SK-N-SH (cell line): ENCODE measurements at regions not wholly inside any gene's neighbourhood (a gene's known extent, or its start where the extent isn't known, plus 50 kb on each side); places are given as distances from the start of the nearest gene placed in this dataset.

Experiments used
- CTCF ChIA-PET: fragments of 300-600, 350-600 bp; formaldehyde crosslinking; extraction: SDS; loops from one replicate; lab custom pipeline; 2021; lab: Yijun Ruan, JAX
- POLR2A ChIA-PET: fragments of 350-600 bp; sonication (Branson Sonifier 250); formaldehyde crosslinking; extraction: SDS; loops from one replicate; lab custom pipeline; 2020; ENCODE audit warnings: antibody characterized with exemption, inconsistent platforms; lab: Yijun Ruan, JAX
- DNase-seq: peaks from one replicate; pipeline ENCODE4 v3.0.0; 2012
- H2AFZ ChIP-seq: fragments of 200-600 bp; sonication (generic); 2 replicates; pipeline ENCODE4 v1.8.1; 2016; ENCODE audit warnings: antibody characterized with exemption, mild to moderate bottlenecking, low read depth
- H3F3A ChIP-seq: fragments of 200-600 bp; sonication (generic); replicated peaks from 2 replicates; pipeline ENCODE3; 2016; ENCODE audit warnings: antibody characterized with exemption, mild to moderate bottlenecking; ENCODE audit not compliant: insufficient read depth
- H3K27ac ChIP-seq, 2 experiments: fragments of 200-500 bp in 1 of 2; fragments of 200-600 bp in 1 of 2; sonication (Bioruptor generic) in 1 of 2; sonication (generic), shearing (Covaris generic) in 1 of 2; 2 replicates each; pipeline versions ENCODE4 v1.5.1 to v1.6.1; 2014 to 2016; ENCODE audit warnings: low read depth in 2 of 2, inconsistent platforms in 1 of 2, low read length in 1 of 2, mild to moderate bottlenecking in 1 of 2, mixed read lengths in 1 of 2
- H3K27me3 ChIP-seq: fragments of 200-600 bp; sonication (generic), shearing (Covaris generic); 2 replicates; pipeline ENCODE4 v1.6.1; 2016; ENCODE audit warnings: mixed run types; ENCODE audit not compliant: insufficient read depth
- H3K36me3 ChIP-seq, 2 experiments: fragments of 200-500 bp in 1 of 2; fragments of 200-600 bp in 1 of 2; sonication (Bioruptor generic) in 1 of 2; sonication (generic) in 1 of 2; replicated peaks in 1 of 2; 2 replicates each; pipeline versions ENCODE3 to v1.5.1; 2014 to 2016; ENCODE audit warnings: low read length in 1 of 2, mild to moderate bottlenecking in 1 of 2; ENCODE audit not compliant: insufficient read depth in 2 of 2, control insufficient read depth in 1 of 2
- H3K4me1 ChIP-seq, 2 experiments: fragments of 200-500 bp in 1 of 2; fragments of 200-600 bp in 1 of 2; sonication (Bioruptor generic) in 1 of 2; sonication (generic), shearing (Covaris generic) in 1 of 2; 2 replicates each; pipeline versions ENCODE4 v1.5.1 to v1.6.1; 2014 to 2016; ENCODE audit warnings: low read depth in 1 of 2, low read length in 1 of 2, mixed run types in 1 of 2; ENCODE audit not compliant: insufficient read depth in 2 of 2, control insufficient read depth in 1 of 2
- H3K4me2 ChIP-seq: fragments of 200-600 bp; sonication (generic), shearing (Covaris generic); 2 replicates; pipeline ENCODE4 v1.6.1; 2017; ENCODE audit warnings: mixed run types
- H3K4me3 ChIP-seq, 2 experiments: fragments of 200-500 bp in 1 of 2; fragments of 200-600 bp in 1 of 2; sonication (Bioruptor generic) in 1 of 2; sonication (generic), shearing (Covaris generic) in 1 of 2; 2 replicates each; pipeline versions ENCODE4 v1.5.1 to v1.8.1; 2014 to 2016; ENCODE audit warnings: low read depth in 2 of 2, inconsistent platforms in 1 of 2, low read length in 1 of 2, mild to moderate bottlenecking in 1 of 2, mixed read lengths in 1 of 2, moderate library complexity in 1 of 2
- H3K79me2 ChIP-seq: fragments of 200-600 bp; sonication (generic); 2 replicates; pipeline ENCODE4 v1.8.1; 2017; ENCODE audit warnings: mild to moderate bottlenecking; ENCODE audit not compliant: insufficient read depth
- H3K9ac ChIP-seq: fragments of 200-600 bp; sonication (generic); 2 replicates; pipeline ENCODE4 v1.6.1; 2017; ENCODE audit warnings: mixed run types
- H3K9me2 ChIP-seq: fragments of 200-600 bp; sonication (generic); 2 replicates; pipeline ENCODE4 v1.6.1; 2017; ENCODE audit warnings: mixed run types
- H3K9me3 ChIP-seq: fragments of 200-600 bp; sonication (generic); 2 replicates; pipeline ENCODE4 v1.6.1; 2017; ENCODE audit warnings: mixed run types, mild to moderate bottlenecking, moderate library complexity
- H4K20me1 ChIP-seq: fragments of 200-600 bp; sonication (generic); 2 replicates; pipeline ENCODE4 v1.6.1; 2017; ENCODE audit warnings: mild to moderate bottlenecking, mixed run types; ENCODE audit not compliant: insufficient read depth
- CHD2 ChIP-seq: fragments of 150-350 bp; IDR thresholded peaks from 2 replicates; pipeline ENCODE4 v1.6.1; 2018; ENCODE audit warnings: low read length; ENCODE audit not compliant: partially characterized antibody
- ELF1 ChIP-seq: IDR thresholded peaks from 2 replicates; pipeline ENCODE4 v1.4.0; 2012
- EP300 ChIP-seq, 2 experiments: IDR thresholded peaks; 2 replicates each; pipeline versions ENCODE4 v1.4.0 to v1.6.1; 2012; ENCODE audit warnings: borderline replicate concordance in 1 of 2, low read depth in 1 of 2, low read length in 1 of 2
- EZH2phosphoT487 ChIP-seq: fragments of 200-600 bp; sonication (generic); IDR thresholded peaks from 2 replicates; pipeline ENCODE4 v1.6.1; 2017; ENCODE audit warnings: low read depth, mixed run types, mild to moderate bottlenecking, antibody characterized with exemption, moderate library complexity, borderline replicate concordance
- FOXM1 ChIP-seq: IDR thresholded peaks from 2 replicates; pipeline ENCODE4 v1.4.0; 2012; ENCODE audit warnings: low read depth, mild to moderate bottlenecking
- GABPA ChIP-seq: IDR thresholded peaks from 2 replicates; pipeline ENCODE4 v1.4.0; 2012; ENCODE audit warnings: low read depth, mild to moderate bottlenecking
- GATA2 ChIP-seq: sonication (generic); formaldehyde crosslinking; IDR thresholded peaks from 2 replicates; pipeline ENCODE4 v1.5.0; 2020; ENCODE audit warnings: mild to moderate bottlenecking, missing genetic modification reagents
- JUND ChIP-seq: IDR thresholded peaks from 2 replicates; pipeline ENCODE4 v1.4.0; 2012
- MXI1 ChIP-seq: IDR thresholded peaks from 2 replicates; pipeline ENCODE4 v1.6.1; 2012; ENCODE audit warnings: mild to moderate bottlenecking, low read depth, low read length, improper control_type of control experiment
- NFIC ChIP-seq: IDR thresholded peaks from 2 replicates; pipeline ENCODE4 v1.4.0; 2012; ENCODE audit warnings: borderline replicate concordance
- RAD21 ChIP-seq: IDR thresholded peaks from 2 replicates; pipeline ENCODE4 v1.6.1; 2012; ENCODE audit warnings: mild to moderate bottlenecking, low read length
- RCOR1 ChIP-seq: fragments of 150-350 bp; IDR thresholded peaks from 2 replicates; pipeline ENCODE4 v1.6.1; 2017; ENCODE audit warnings: antibody characterized with exemption, low read length
- RFX5 ChIP-seq: IDR thresholded peaks from 2 replicates; pipeline ENCODE4 v1.6.1; 2012; ENCODE audit warnings: mild to moderate bottlenecking, improper control_type of control experiment, low read length
- SIN3A ChIP-seq: IDR thresholded peaks from 2 replicates; pipeline ENCODE4 v1.6.1; 2012; ENCODE audit warnings: low read depth, mild to moderate bottlenecking, low read length, moderate library complexity, borderline replicate concordance
- SMC3 ChIP-seq: IDR thresholded peaks from 2 replicates; pipeline ENCODE4 v1.6.1; 2012; ENCODE audit warnings: low read depth, low read length, improper control_type of control experiment
- YY1 ChIP-seq: IDR thresholded peaks from 2 replicates; pipeline ENCODE4 v1.4.0; 2012; ENCODE audit warnings: low read depth, mild to moderate bottlenecking
- WGBS: methylation state at CpG from one replicate; pipeline ENCODE4 v1.1.6; 2017; ENCODE audit warnings: low lambda C conversion rate; 5-methylcytosine and 5-hydroxymethylcytosine counted together
- TF ChIP-seq, protein P1 (sequence below): IDR thresholded peaks from 2 replicates; pipeline ENCODE4; 2012
- TF ChIP-seq, protein P2 (sequence below): IDR thresholded peaks from 2 replicates; pipeline ENCODE4 v1.4.0; 2012; ENCODE audit warnings: low read depth, borderline replicate concordance
- TF ChIP-seq, protein P3 (sequence below): fragments of 150-350 bp; IDR thresholded peaks from 2 replicates; pipeline ENCODE4 v1.6.1; 2016; ENCODE audit warnings: mild to moderate bottlenecking, low read depth, low read length
- TF ChIP-seq, protein P4 (sequence below): IDR thresholded peaks from 2 replicates; pipeline ENCODE4 v1.6.1; 2012; ENCODE audit warnings: mild to moderate bottlenecking, low read depth, low read length, moderate library complexity

DNA sequence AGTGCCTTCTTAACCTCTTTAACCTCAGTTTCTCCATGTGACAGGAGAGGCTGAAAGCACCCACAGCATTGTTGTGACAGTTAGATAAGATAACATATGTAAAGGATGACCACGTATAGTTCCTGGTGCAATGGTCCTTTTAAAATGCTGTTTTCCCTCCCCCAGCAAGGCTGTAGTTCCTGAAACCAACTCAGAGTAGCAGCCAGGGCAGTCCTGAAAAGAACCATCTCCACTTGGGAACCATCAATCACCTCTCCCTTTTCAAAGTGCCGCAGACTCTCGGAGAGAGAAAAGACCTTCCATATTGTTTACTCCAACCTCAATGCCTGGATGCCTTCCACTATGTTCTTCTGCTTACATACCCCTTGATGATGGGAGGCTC, 158.8 kb downstream of the DDX1 start:
- TF ChIP-seq EZH2phosphoT487: no peak
- no peak for TF ChIP-seq FOXM1
- TF ChIP-seq, protein P1, sequence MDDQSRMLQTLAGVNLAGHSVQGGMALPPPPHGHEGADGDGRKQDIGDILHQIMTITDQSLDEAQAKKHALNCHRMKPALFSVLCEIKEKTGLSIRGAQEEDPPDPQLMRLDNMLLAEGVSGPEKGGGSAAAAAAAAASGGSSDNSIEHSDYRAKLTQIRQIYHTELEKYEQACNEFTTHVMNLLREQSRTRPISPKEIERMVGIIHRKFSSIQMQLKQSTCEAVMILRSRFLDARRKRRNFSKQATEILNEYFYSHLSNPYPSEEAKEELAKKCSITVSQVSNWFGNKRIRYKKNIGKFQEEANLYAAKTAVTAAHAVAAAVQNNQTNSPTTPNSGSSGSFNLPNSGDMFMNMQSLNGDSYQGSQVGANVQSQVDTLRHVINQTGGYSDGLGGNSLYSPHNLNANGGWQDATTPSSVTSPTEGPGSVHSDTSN: no peak
- TF ChIP-seq JUND: no peak
- no peak for TF ChIP-seq RCOR1
- no peak for TF ChIP-seq CHD2
- TF ChIP-seq, protein P2, sequence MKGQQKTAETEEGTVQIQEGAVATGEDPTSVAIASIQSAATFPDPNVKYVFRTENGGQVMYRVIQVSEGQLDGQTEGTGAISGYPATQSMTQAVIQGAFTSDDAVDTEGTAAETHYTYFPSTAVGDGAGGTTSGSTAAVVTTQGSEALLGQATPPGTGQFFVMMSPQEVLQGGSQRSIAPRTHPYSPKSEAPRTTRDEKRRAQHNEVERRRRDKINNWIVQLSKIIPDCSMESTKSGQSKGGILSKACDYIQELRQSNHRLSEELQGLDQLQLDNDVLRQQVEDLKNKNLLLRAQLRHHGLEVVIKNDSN: no peak
- no peak for TF ChIP-seq MXI1
- TF ChIP-seq YY1: no peak
- TF ChIP-seq, protein P3, sequence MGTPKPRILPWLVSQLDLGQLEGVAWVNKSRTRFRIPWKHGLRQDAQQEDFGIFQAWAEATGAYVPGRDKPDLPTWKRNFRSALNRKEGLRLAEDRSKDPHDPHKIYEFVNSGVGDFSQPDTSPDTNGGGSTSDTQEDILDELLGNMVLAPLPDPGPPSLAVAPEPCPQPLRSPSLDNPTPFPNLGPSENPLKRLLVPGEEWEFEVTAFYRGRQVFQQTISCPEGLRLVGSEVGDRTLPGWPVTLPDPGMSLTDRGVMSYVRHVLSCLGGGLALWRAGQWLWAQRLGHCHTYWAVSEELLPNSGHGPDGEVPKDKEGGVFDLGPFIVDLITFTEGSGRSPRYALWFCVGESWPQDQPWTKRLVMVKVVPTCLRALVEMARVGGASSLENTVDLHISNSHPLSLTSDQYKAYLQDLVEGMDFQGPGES: no peak
- no peak for TF ChIP-seq RAD21
- TF ChIP-seq ELF1: no peak
- no peak for TF ChIP-seq NFIC
- no peak for TF ChIP-seq SIN3A
- TF ChIP-seq GABPA: no peak
- no peak for TF ChIP-seq RFX5
- TF ChIP-seq, protein P4, sequence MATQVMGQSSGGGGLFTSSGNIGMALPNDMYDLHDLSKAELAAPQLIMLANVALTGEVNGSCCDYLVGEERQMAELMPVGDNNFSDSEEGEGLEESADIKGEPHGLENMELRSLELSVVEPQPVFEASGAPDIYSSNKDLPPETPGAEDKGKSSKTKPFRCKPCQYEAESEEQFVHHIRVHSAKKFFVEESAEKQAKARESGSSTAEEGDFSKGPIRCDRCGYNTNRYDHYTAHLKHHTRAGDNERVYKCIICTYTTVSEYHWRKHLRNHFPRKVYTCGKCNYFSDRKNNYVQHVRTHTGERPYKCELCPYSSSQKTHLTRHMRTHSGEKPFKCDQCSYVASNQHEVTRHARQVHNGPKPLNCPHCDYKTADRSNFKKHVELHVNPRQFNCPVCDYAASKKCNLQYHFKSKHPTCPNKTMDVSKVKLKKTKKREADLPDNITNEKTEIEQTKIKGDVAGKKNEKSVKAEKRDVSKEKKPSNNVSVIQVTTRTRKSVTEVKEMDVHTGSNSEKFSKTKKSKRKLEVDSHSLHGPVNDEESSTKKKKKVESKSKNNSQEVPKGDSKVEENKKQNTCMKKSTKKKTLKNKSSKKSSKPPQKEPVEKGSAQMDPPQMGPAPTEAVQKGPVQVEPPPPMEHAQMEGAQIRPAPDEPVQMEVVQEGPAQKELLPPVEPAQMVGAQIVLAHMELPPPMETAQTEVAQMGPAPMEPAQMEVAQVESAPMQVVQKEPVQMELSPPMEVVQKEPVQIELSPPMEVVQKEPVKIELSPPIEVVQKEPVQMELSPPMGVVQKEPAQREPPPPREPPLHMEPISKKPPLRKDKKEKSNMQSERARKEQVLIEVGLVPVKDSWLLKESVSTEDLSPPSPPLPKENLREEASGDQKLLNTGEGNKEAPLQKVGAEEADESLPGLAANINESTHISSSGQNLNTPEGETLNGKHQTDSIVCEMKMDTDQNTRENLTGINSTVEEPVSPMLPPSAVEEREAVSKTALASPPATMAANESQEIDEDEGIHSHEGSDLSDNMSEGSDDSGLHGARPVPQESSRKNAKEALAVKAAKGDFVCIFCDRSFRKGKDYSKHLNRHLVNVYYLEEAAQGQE: no peak
- no peak for TF ChIP-seq SMC3
- no peak for TF ChIP-seq GATA2
- TF ChIP-seq EP300 (IDR thresholded peaks at IDR 0.05; ENCODE audit: borderline replicate concordance in 1 of 2, low read depth in 1 of 2, low read length in 1 of 2): no peak
- whole genome bisulfite sequencing: 68% methylated on average over 3 of the region's 3 CpGs
- no peak for DNase-seq
- Histone ChIP-seq H3K9ac (no peak overlapping the region), H3K4me2 (no peak overlapping the region), H3K9me2 (no peaks in the 10 kb centered on the region), H3K4me3 (no peak overlapping the region), H3K27ac (no peak overlapping the region), H2AFZ (no peak overlapping the region), H4K20me1 (no peaks in the 10 kb centered on the region), H3K79me2 (no peaks in the 10 kb centered on the region), H3K36me3 (no peaks in the 10 kb centered on the region), H3K4me1 (peaks cover 0 to 7% of the 10 kb centered on the region in 2 experiments; a peak in 1 of 4 replicates), H3K9me3 (no peaks in the 10 kb centered on the region), H3K27me3 (no peaks in the 10 kb centered on the region), H3F3A (no peaks in the 10 kb centered on the region)
- POLR2A ChIA-PET: no interaction called here
- CTCF ChIA-PET: interaction anchor here (0.6 to 2.7 kb wide), 5 partner anchors 9 to 114 kb away, joined by 3 to 8 read pairs (median 3); no protein-coding TSS in a partner anchor
